SK-N-SH (cell line): ENCODE measurements at regions not wholly inside any gene's neighbourhood (a gene's known extent, or its start where the extent isn't known, plus 50 kb on each side); places are given as distances from the start of the nearest gene placed in this dataset.

Experiments used
- CTCF ChIP-seq: fragments of 200-600 bp; sonication (generic); IDR thresholded peaks from 2 replicates; pipeline ENCODE4 v1.6.1; 2017; ENCODE audit warnings: antibody characterized with exemption, mild to moderate bottlenecking, moderate library complexity
- GABPA ChIP-seq: IDR thresholded peaks from 2 replicates; pipeline ENCODE4 v1.4.0; 2012; ENCODE audit warnings: low read depth, mild to moderate bottlenecking
- MAX ChIP-seq: IDR thresholded peaks from 2 replicates; pipeline ENCODE4 v1.4.0; 2012; ENCODE audit warnings: low read depth
- MXI1 ChIP-seq: IDR thresholded peaks from 2 replicates; pipeline ENCODE4 v1.6.1; 2012; ENCODE audit warnings: mild to moderate bottlenecking, low read depth, low read length, improper control_type of control experiment
- PBX3 ChIP-seq: IDR thresholded peaks from 2 replicates; pipeline ENCODE4; 2012
- REST ChIP-seq: IDR thresholded peaks from 2 replicates; pipeline ENCODE4 v1.6.1; 2012; ENCODE audit warnings: mild to moderate bottlenecking, low read depth, low read length, moderate library complexity
- SIN3A ChIP-seq: IDR thresholded peaks from 2 replicates; pipeline ENCODE4 v1.6.1; 2012; ENCODE audit warnings: low read depth, mild to moderate bottlenecking, low read length, moderate library complexity, borderline replicate concordance
- SMC3 ChIP-seq: IDR thresholded peaks from 2 replicates; pipeline ENCODE4 v1.6.1; 2012; ENCODE audit warnings: low read depth, low read length, improper control_type of control experiment

GRCh38 chr2:81303321-81303720, 998.8 kb upstream of the LRRTM1 start:
- TF ChIP-seq GABPA (no peak), CTCF (no peak), REST (no peak), MXI1 (no peak), SMC3 (no peak), MAX (no peak), SIN3A (no peak), PBX3 (no peak)
